Neural cell (in vitro differentiated cells): ENCODE measurements at regions not wholly inside any gene's neighbourhood (a gene's known extent, or its start where the extent isn't known, plus 50 kb on each side); places are given as distances from the start of the nearest gene placed in this dataset.

Source experiments
- H2AFZ ChIP-seq: fragments of 200-600, 300-800 bp; sonication (generic), shearing (Covaris generic); 2 replicates; pipeline ENCODE4 v1.6.0; 2014; ENCODE audit warnings: low read depth, mild to moderate bottlenecking, antibody characterized with exemption, low read length, moderate library complexity
- H3F3A ChIP-seq: fragments of 200-600 bp; shearing (Covaris generic); 2 replicates; pipeline ENCODE4 v1.6.1; 2016; ENCODE audit warnings: mild to moderate bottlenecking, moderate library complexity, mixed read lengths, antibody characterized with exemption, low read length; ENCODE audit not compliant: insufficient read depth, poor library complexity, severe bottlenecking
- H3K27ac ChIP-seq: fragments of 200-600, 300-800 bp; sonication (generic), shearing (Covaris generic); 2 replicates; pipeline ENCODE4 v1.5.1; 2014; ENCODE audit warnings: mild to moderate bottlenecking, low read length, moderate library complexity
- H3K27me3 ChIP-seq: fragments of 300-800, 200-600 bp; sonication (generic), shearing (Covaris generic); 2 replicates; pipeline ENCODE4 v1.6.0; 2014; ENCODE audit warnings: mild to moderate bottlenecking, low read depth, low read length, moderate library complexity; ENCODE audit not compliant: insufficient read depth
- H3K36me3 ChIP-seq: fragments of 300-800, 200-600 bp; sonication (generic), shearing (Covaris generic); 2 replicates; pipeline ENCODE4 v1.5.1; 2014; ENCODE audit warnings: mild to moderate bottlenecking, antibody characterized with exemption, low read length, moderate library complexity; ENCODE audit not compliant: insufficient read depth
- H3K4me2 ChIP-seq: fragments of 300-800, 200-600 bp; sonication (generic), shearing (Covaris generic); 2 replicates; pipeline ENCODE4 v1.6.0; 2014; ENCODE audit warnings: mild to moderate bottlenecking, low read length
- H3K4me3 ChIP-seq: fragments of 300-800, 200-600 bp; sonication (generic), shearing (Covaris generic); 2 replicates; pipeline ENCODE4 v1.5.1; 2014; ENCODE audit warnings: mild to moderate bottlenecking, low read length, moderate library complexity
- H3K79me2 ChIP-seq: fragments of 200-600 bp; shearing (Covaris generic); replicated peaks from 2 replicates; pipeline ENCODE4 v1.6.0; 2014; ENCODE audit warnings: mild to moderate bottlenecking, low read length, moderate library complexity; ENCODE audit not compliant: insufficient read depth
- H3K9ac ChIP-seq: fragments of 300-800, 200-600 bp; sonication (generic), shearing (Covaris generic); 2 replicates; pipeline ENCODE4 v1.6.1; 2016; ENCODE audit warnings: mild to moderate bottlenecking, low read length, mixed read lengths
- H3K9me2 ChIP-seq: fragments of 200-600 bp; shearing (Covaris generic); 2 replicates; pipeline ENCODE4 v1.6.1; 2016; ENCODE audit warnings: mild to moderate bottlenecking, low read length, mixed read lengths; ENCODE audit not compliant: insufficient read depth
- H3K9me3 ChIP-seq: fragments of 200-600, 300-800 bp; sonication (generic), shearing (Covaris generic); 2 replicates; pipeline ENCODE4 v1.6.1; 2016; ENCODE audit warnings: mild to moderate bottlenecking, mixed run types, low read length, moderate library complexity, mixed read lengths
- H4K20me1 ChIP-seq: fragments of 200-600 bp; shearing (Covaris generic); 2 replicates; pipeline ENCODE4 v1.6.1; 2016; ENCODE audit warnings: mild to moderate bottlenecking, mixed run types; ENCODE audit not compliant: insufficient read depth
- CTCF ChIP-seq: fragments of 450-650 bp; IDR thresholded peaks from 2 replicates; pipeline ENCODE4 v1.5.1; 2014; ENCODE audit warnings: antibody characterized with exemption, mild to moderate bottlenecking, moderate library complexity; ENCODE audit not compliant: poor library complexity, severe bottlenecking
- EP300 ChIP-seq: fragments of 450-650 bp; conservative IDR thresholded peaks from 2 replicates; pipeline ENCODE4 v1.6.1; 2014; ENCODE audit warnings: antibody characterized with exemption, mild to moderate bottlenecking, moderate library complexity; ENCODE audit not compliant: poor library complexity, severe bottlenecking
- EZH2 ChIP-seq: fragments of 200-600, 300-800 bp; shearing (Covaris generic), sonication (generic); IDR thresholded peaks from 2 replicates; pipeline ENCODE4 v1.6.1; 2014; ENCODE audit warnings: antibody characterized with exemption, low read length, borderline replicate concordance, mild to moderate bottlenecking; ENCODE audit not compliant: insufficient read depth, poor library complexity, severe bottlenecking
- MXI1 ChIP-seq: fragments of 450-650 bp; conservative IDR thresholded peaks from 2 replicates; pipeline ENCODE4 v1.6.1; 2014; ENCODE audit warnings: antibody characterized with exemption, mild to moderate bottlenecking; ENCODE audit not compliant: poor library complexity, severe bottlenecking
- POLR2AphosphoS5 ChIP-seq: IDR thresholded peaks from 2 replicates; pipeline ENCODE4 v1.6.1; 2012
- RAD21 ChIP-seq: fragments of 450-650 bp; conservative IDR thresholded peaks from 2 replicates; pipeline ENCODE4 v1.6.1; 2014; ENCODE audit warnings: antibody characterized with exemption, mild to moderate bottlenecking, moderate library complexity
- REST ChIP-seq: IDR thresholded peaks from 2 replicates; pipeline ENCODE4 v1.6.1; 2012; ENCODE audit warnings: borderline replicate concordance
- SMC3 ChIP-seq: fragments of 450-650 bp; conservative IDR thresholded peaks from 2 replicates; pipeline ENCODE4 v1.6.1; 2014; ENCODE audit warnings: antibody characterized with exemption, mild to moderate bottlenecking, moderate library complexity; ENCODE audit not compliant: poor library complexity
- TAF1 ChIP-seq: IDR thresholded peaks from 2 replicates; pipeline ENCODE4 v1.6.1; 2012; ENCODE audit warnings: low read depth

GRCh38 chr6:132020138-132020581 is 69.0 kb upstream of the CCN2 start:
- H3K9ac ChIP-seq, result peak overlapping the region; percentile 32
- H3K9me3 ChIP-seq, result no peaks in the 10 kb centered on the region
- no peak overlapping the region for H3K4me3 ChIP-seq
- no peaks in the 10 kb centered on the region for H3K9me2 ChIP-seq
- H3K27me3 ChIP-seq, result no peaks in the 10 kb centered on the region
- H3K79me2 ChIP-seq, result no peaks in the 10 kb centered on the region
- peak overlapping the region; percentile 62 for H3K27ac ChIP-seq
- peak overlapping the region; percentile 9 for H2AFZ ChIP-seq
- no peak for TF ChIP-seq SMC3
- TF ChIP-seq POLR2AphosphoS5, result no peak
- no peak for TF ChIP-seq TAF1
- no peak for TF ChIP-seq MXI1
- TF ChIP-seq EZH2, result no peak
- TF ChIP-seq EP300, result no peak
- no peak for TF ChIP-seq REST
- TF ChIP-seq RAD21, result no peak
- no peaks in the 10 kb centered on the region for H4K20me1 ChIP-seq
- no peaks in the 10 kb centered on the region for H3K36me3 ChIP-seq
- peak overlapping the region; percentile 16 for H3K4me2 ChIP-seq
- H3F3A ChIP-seq, result peaks cover 3% of the 10 kb centered on the region

GRCh38 chr6:132019586-132019985 is 68.4 kb upstream of the CCN2 start:
- H3K9me2 ChIP-seq, result no peaks in the 10 kb centered on the region
- TF ChIP-seq MXI1, result no peak
- TF ChIP-seq TAF1, result no peak
- TF ChIP-seq POLR2AphosphoS5, result no peak
- no peak for TF ChIP-seq EP300
- no peak for TF ChIP-seq RAD21
- TF ChIP-seq CTCF, result no peak
- no peak for TF ChIP-seq SMC3
- TF ChIP-seq REST, result no peak
- TF ChIP-seq EZH2, result no peak
- no peak overlapping the region for H2AFZ ChIP-seq
- no peak overlapping the region for H3K4me3 ChIP-seq
- no peak overlapping the region for H3K4me2 ChIP-seq
- H3F3A ChIP-seq, result peaks cover 3% of the 10 kb centered on the region
- H4K20me1 ChIP-seq, result no peaks in the 10 kb centered on the region
- H3K79me2 ChIP-seq, result no peaks in the 10 kb centered on the region
- no peaks in the 10 kb centered on the region for H3K36me3 ChIP-seq
- no peaks in the 10 kb centered on the region for H3K9me3 ChIP-seq
- H3K9ac ChIP-seq, result no peak overlapping the region
- no peaks in the 10 kb centered on the region for H3K27me3 ChIP-seq
- H3K27ac ChIP-seq, result peak overlapping the region; percentile 62
